PC-3 (cell line): ENCODE measurements at regions not wholly inside any gene's neighbourhood (a gene's known extent, or its start where the extent isn't known, plus 50 kb on each side); places are given as distances from the start of the nearest gene placed in this dataset.

ENCODE experiments used
- ATAC-seq: fragments of 200-7000 bp; cut with Tn5 transposase; 2 replicates; pipeline ENCODE4 v1.9.1; 2020; ENCODE audit warnings: mild to moderate bottlenecking, moderate library complexity
- BruUV-seq: library from RNA; stranded (reverse); fragments of 400-500 nt; replicated peaks from 2 replicates; lab custom pipeline; 2021; lab: Mats Ljungman, UMichigan
- CTCF ChIA-PET: fragments of 300-600 bp; sonication (Branson Sonifier 250); formaldehyde crosslinking; loops from one replicate; lab custom pipeline; 2022; ENCODE audit warnings: antibody characterized with exemption; lab: Charles Lee
- POLR2A ChIA-PET: fragments of 300-600 bp; sonication (Branson Sonifier 250); formaldehyde crosslinking; loops from one replicate; lab custom pipeline; 2022; ENCODE audit warnings: antibody characterized with exemption; ENCODE audit not compliant: unreplicated experiment; lab: Charles Lee
- DNase-seq: peaks from one replicate; pipeline ENCODE4 v3.0.0-alpha.2; 2015
- H2AFZ ChIP-seq: fragments of 300-600 bp; sonication (generic); 2 replicates; pipeline ENCODE4 v1.6.0; 2016; ENCODE audit warnings: antibody characterized with exemption, low read length
- H3F3A ChIP-seq: fragments of 300-600 bp; sonication (generic); one replicate; pipeline ENCODE4 v1.6.0; 2017; ENCODE audit warnings: antibody characterized with exemption, low read length, control low read depth, mild to moderate bottlenecking; ENCODE audit not compliant: unreplicated experiment
- H3K27ac ChIP-seq: fragments of 300-600 bp; sonication (generic); 2 replicates; pipeline ENCODE4 v1.5.1; 2016; ENCODE audit warnings: mild to moderate bottlenecking, low read length
- H3K27me3 ChIP-seq: fragments of 300-600 bp; sonication (generic); 2 replicates; pipeline ENCODE4 v1.6.1; 2016; ENCODE audit warnings: low read length, mixed read lengths
- H3K36me3 ChIP-seq: fragments of 300-600 bp; sonication (generic); 2 replicates; pipeline ENCODE4 v1.6.1; 2016; ENCODE audit warnings: low read depth, mixed run types, low read length, mixed read lengths
- H3K4me1 ChIP-seq: fragments of 300-600 bp; sonication (generic); 2 replicates; pipeline ENCODE4 v1.5.1; 2016; ENCODE audit warnings: low read length; ENCODE audit not compliant: insufficient read depth
- H3K4me2 ChIP-seq: fragments of 300-600 bp; sonication (generic); 2 replicates; pipeline ENCODE4 v1.6.0; 2016; ENCODE audit warnings: low read length
- H3K4me3 ChIP-seq: fragments of 300-600 bp; sonication (generic); 2 replicates; pipeline ENCODE4 v1.5.1; 2016; ENCODE audit warnings: mild to moderate bottlenecking, low read length, mixed read lengths
- H3K79me2 ChIP-seq: fragments of 300-600 bp; sonication (generic); 2 replicates; pipeline ENCODE4 v1.6.1; 2017; ENCODE audit warnings: low read length, mixed read lengths
- H3K9ac ChIP-seq: fragments of 300-600 bp; sonication (generic); 2 replicates; pipeline ENCODE4 v1.6.0; 2016; ENCODE audit warnings: mild to moderate bottlenecking, low read length
- H3K9me2 ChIP-seq: fragments of 300-600 bp; sonication (generic); replicated peaks from 2 replicates; pipeline ENCODE4 v1.6.1; 2016; ENCODE audit warnings: mixed run types, low read length, mixed read lengths
- H3K9me3 ChIP-seq: fragments of 300-600 bp; sonication (generic); 2 replicates; pipeline ENCODE4 v1.6.1; 2016; ENCODE audit warnings: low read length, mixed read lengths
- H4K20me1 ChIP-seq: fragments of 300-600 bp; sonication (generic); 2 replicates; pipeline ENCODE4 v1.6.1; 2016; ENCODE audit warnings: low read length, mixed read lengths
- CTCF ChIP-seq: fragments of 300-600 bp; sonication (generic); conservative IDR thresholded peaks from 2 replicates; pipeline ENCODE4 v1.5.1; 2017; ENCODE audit warnings: antibody characterized with exemption, low read depth, mild to moderate bottlenecking, low read length
- EZH2 ChIP-seq: fragments of 300-600 bp; sonication (generic); IDR thresholded peaks from one replicate; pipeline ENCODE4 v1.6.1; 2017; ENCODE audit warnings: antibody characterized with exemption, mild to moderate bottlenecking, low read length; ENCODE audit not compliant: unreplicated experiment
- EZH2phosphoT487 ChIP-seq: fragments of 300-600 bp; sonication (generic); IDR thresholded peaks from 2 replicates; pipeline ENCODE4 v1.6.1; 2018; ENCODE audit warnings: mild to moderate bottlenecking, antibody characterized with exemption, low read length, borderline replicate concordance
- intact Hi-C: fragments of 100-400 bp; cut with micrococcal nuclease; formaldehyde crosslinking; loops from 2 replicates; pipeline ENCODE4 v1.9.0; 2023

GRCh38 chr4:167745024-167745687 is 347.2 kb upstream of the ANXA10 start:
- Histone ChIP-seq H2AFZ (peak overlapping the region; percentile 26; the same call in 1 of the 2 replicates), H4K20me1 (no peaks in the 10 kb centered on the region), H3K27ac (no peak overlapping the region), H3F3A (no peaks in the 10 kb centered on the region), H3K4me2 (no peak overlapping the region), H3K79me2 (no peaks in the 10 kb centered on the region), H3K27me3 (no peaks in the 10 kb centered on the region), H3K36me3 (no peaks in the 10 kb centered on the region), H3K9ac (no peak overlapping the region), H3K4me3 (no peak overlapping the region), H3K9me2 (no peaks in the 10 kb centered on the region), H3K4me1 (no peaks in the 10 kb centered on the region), H3K9me3 (no peaks in the 10 kb centered on the region)
- TF ChIP-seq EZH2 (no peak), CTCF (no peak), EZH2phosphoT487 (no peak)
- no peak for ATAC-seq
- DNase-seq = no peak
- BruUV-seq = no TSS peak
- ChIA-PET CTCF (no interaction called here), POLR2A (no interaction called here)
- intact Hi-C loops = no loop called here

DNA sequence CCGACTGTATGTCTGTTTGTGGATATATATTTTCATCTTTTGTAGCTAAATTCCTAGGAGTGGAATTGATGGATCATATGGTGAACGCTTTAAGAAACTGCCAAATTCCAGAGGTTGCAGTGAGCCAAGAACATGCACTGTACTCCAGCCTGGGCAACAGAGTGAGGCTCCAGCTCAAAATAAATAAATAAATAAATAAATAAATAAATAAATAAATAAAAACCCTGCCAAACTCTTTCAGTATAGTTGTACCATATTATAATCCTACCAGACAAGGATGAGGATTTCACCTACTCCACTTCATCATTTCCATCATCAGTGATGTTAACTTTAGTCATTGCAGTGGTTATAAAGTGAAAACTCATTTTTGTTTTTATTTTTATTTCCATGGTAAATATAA is 325.1 kb upstream of the ANXA10 start:
- no peak for TF ChIP-seq EZH2phosphoT487
- no peak for TF ChIP-seq EZH2
- TF ChIP-seq CTCF = no peak
- no peaks in the 10 kb centered on the region for H3K9me2 ChIP-seq
- no peak overlapping the region for H3K4me3 ChIP-seq
- H4K20me1 ChIP-seq = no peaks in the 10 kb centered on the region
- H3K4me2 ChIP-seq = no peak overlapping the region
- BruUV-seq = no TSS peak
- intact Hi-C loops = no loop called here
- H3K9ac ChIP-seq = no peak overlapping the region
- H3K27me3 ChIP-seq = no peaks in the 10 kb centered on the region
- no peaks in the 10 kb centered on the region for H3F3A ChIP-seq
- no peaks in the 10 kb centered on the region for H3K4me1 ChIP-seq
- H2AFZ ChIP-seq = no peak overlapping the region
- CTCF ChIA-PET = no interaction called here
- no peaks in the 10 kb centered on the region for H3K9me3 ChIP-seq
- ATAC-seq (no peak), DNase-seq (no peak)
- H3K36me3 ChIP-seq = no peaks in the 10 kb centered on the region
- H3K27ac ChIP-seq = no peak overlapping the region
- H3K79me2 ChIP-seq = no peaks in the 10 kb centered on the region
- POLR2A ChIA-PET = no interaction called here

GRCh38 chr4:167774646-167775045 is 317.7 kb upstream of the ANXA10 start:
- Histone ChIP-seq H3K9me2 (no peaks in the 10 kb centered on the region), H4K20me1 (no peaks in the 10 kb centered on the region), H3K4me1 (peaks cover 11% of the 10 kb centered on the region; the same call in 1 of the 2 replicates), H3K79me2 (no peaks in the 10 kb centered on the region), H3K9ac (no peak overlapping the region), H3K27ac (no peak overlapping the region), H3K4me2 (no peak overlapping the region), H3K36me3 (no peaks in the 10 kb centered on the region), H3K27me3 (no peaks in the 10 kb centered on the region), H3K9me3 (no peaks in the 10 kb centered on the region), H3F3A (no peaks in the 10 kb centered on the region), H2AFZ (no peak overlapping the region), H3K4me3 (no peak overlapping the region)
- no peak for TF ChIP-seq EZH2phosphoT487
- intact Hi-C loops = loop anchor here (10.0 kb wide), 1 partner anchor 140 kb away; no protein-coding TSS in a partner anchor
- ChIA-PET CTCF (no interaction called here), POLR2A (no interaction called here)
- no peak for ATAC-seq
- DNase-seq = no peak
- no TSS peak for BruUV-seq
